ENCODE measurements at regions not wholly inside any gene's neighbourhood (a gene's known extent, or its start where the extent isn't known, plus 50 kb on each side); places are given as distances from the start of the nearest gene placed in this dataset.
"Not testable (repeated sequence)": the region's sequence is repeated elsewhere in the genome, so short reads cannot be mapped to it uniquely, and the experiment has no call there.

DNA sequence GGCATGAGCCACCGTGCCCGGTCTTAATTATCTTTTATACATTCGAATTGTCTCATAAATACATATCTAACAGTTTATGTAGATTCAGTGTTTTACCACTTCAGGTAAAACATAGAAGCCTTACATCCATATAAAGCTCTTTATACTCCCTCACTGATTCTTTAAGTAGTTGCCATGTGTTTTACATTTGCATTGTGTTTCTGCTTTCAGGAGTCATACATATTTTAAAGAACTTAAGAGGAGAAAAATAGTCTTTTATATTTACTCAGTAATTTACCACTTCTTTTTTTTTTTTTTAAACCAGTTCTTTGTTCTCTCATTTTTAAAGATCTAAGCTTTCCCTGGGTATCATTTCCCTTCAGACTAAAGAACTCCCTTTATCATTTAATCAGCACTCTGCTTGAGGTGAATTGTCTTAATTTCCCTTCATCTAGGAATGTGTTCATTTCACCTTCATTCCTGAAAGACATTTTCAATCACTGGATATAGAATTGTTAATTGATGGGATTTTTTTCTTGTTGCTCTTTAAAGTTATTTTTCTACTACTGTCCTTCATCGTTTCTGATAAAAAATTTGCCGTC, 127.1 kb upstream of the XIST start:
- intact Hi-C loops (cut with DNase I; ENCODE audit: low total_unique reads) = no loop called here
- Histone ChIP-seq H3K4me1 (no peaks in the 10 kb centered on the region), H3K27ac (no peak overlapping the region), H3K4me3 (no peak overlapping the region), H3K9me3 (no peaks in the 10 kb centered on the region), H3K36me3 (no peaks in the 10 kb centered on the region), H3K27me3 (no peaks in the 10 kb centered on the region)
- DNase-seq = no peak
- TF ChIP-seq CTCF (IDR thresholded peaks at IDR 0.05) (no peak), POLR2A (IDR thresholded peaks at IDR 0.05) (no peak)

DNA sequence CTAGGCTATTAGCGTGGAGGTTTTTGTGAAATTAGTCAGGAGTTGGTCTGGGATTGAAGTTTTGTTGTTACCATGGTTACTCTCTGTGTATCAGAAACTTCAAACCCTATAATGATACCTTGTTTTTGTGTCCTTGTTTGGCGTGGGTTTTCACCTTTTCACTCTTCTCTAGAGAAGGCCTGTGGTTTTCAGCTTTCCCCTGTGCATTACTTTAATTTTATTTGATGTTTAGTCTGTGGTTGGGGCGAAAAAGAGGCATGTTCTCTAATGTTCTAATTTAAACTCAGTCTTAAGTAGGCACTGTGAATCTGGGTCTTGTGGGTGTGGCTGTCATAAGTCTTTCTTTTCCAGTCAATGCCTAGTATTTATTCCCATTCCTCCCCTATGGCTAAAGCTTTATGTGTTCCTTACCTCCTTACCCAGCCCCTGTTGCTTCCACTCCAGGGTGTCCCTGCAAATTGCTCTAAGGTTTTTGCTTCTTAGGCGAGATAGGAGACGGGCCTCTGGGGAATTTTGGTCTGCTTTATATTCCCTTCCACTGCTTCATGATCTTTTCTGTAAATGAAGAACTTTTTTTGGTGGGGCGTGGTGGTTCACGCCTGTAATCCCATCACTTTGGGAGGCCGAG, 125.1 kb upstream of the XIST start:
- Histone ChIP-seq H3K4me1 (no peaks in the 10 kb centered on the region), H3K9me3 (no peaks in the 10 kb centered on the region), H3K36me3 (no peaks in the 10 kb centered on the region), H3K27me3 (no peaks in the 10 kb centered on the region), H3K4me3 (no peak overlapping the region), H3K27ac (no peak overlapping the region)
- intact Hi-C loops (cut with DNase I; ENCODE audit: low total_unique reads) = no loop called here
- no peak for TF ChIP-seq CTCF (IDR thresholded peaks at IDR 0.05)
- TF ChIP-seq POLR2A (IDR thresholded peaks at IDR 0.05) = no peak
- no peak for DNase-seq

DNA sequence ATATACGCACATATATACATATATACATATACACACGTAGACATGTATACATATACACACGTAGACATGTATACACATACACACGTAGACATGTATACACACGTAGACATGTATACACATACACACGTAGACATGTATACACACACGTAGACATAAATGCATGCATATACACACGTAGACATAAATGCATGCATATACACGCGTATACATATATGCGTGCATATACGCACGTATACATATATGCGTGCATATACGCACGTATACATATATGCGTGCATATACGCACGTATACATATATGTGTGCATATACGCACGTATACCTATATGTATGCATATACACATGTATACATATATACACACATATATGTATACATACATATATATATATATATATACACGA, 114.9 kb upstream of the XIST start:
- H3K27me3 ChIP-seq; H3K27ac ChIP-seq; H3K4me1 ChIP-seq; DNase-seq; intact Hi-C loops (cut with DNase I; ENCODE audit: low total_unique reads); H3K9me3 ChIP-seq; H3K36me3 ChIP-seq; H3K4me3 ChIP-seq: not testable (repeated sequence)

DNA sequence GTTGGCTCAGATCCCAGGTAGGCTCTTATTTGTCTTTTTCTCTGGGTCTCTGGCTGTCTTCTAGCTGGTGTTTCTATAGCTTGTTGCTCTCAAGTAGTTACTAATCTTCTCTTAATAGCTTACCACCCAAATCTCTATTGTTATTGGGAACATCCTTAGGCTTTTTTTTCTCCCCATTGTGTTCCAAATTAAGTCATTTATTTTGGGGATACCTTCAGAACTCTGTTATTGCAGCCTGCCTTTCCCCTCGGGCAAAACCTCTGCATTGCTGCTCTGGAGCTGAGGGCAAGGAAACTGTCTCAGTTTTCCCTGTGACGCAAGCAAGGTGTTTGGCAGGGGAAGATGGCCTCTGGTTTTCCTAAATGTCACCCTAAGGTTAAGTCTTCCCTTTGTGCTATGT, 113.3 kb upstream of the XIST start:
- no peaks in the 10 kb centered on the region for H3K4me1 ChIP-seq
- no peaks in the 10 kb centered on the region for H3K27me3 ChIP-seq
- no peaks in the 10 kb centered on the region for H3K9me3 ChIP-seq
- no peak overlapping the region for H3K27ac ChIP-seq
- no peaks in the 10 kb centered on the region for H3K36me3 ChIP-seq
- TF ChIP-seq CTCF (IDR thresholded peaks at IDR 0.05) (no peak), POLR2A (IDR thresholded peaks at IDR 0.05) (no peak)
- H3K4me3 ChIP-seq = no peak overlapping the region
- intact Hi-C loops (cut with DNase I; ENCODE audit: low total_unique reads) = no loop called here
- DNase-seq = no peak

GRCh38 chrX:73964579-73964978, 112.1 kb upstream of the XIST start:
- DNase-seq = no peak
- TF ChIP-seq POLR2A (IDR thresholded peaks at IDR 0.05) (no peak), CTCF (IDR thresholded peaks at IDR 0.05) (no peak)
- Histone ChIP-seq H3K4me3 (no peak overlapping the region), H3K27ac (no peak overlapping the region), H3K27me3 (no peaks in the 10 kb centered on the region), H3K9me3 (no peaks in the 10 kb centered on the region), H3K4me1 (no peaks in the 10 kb centered on the region), H3K36me3 (no peaks in the 10 kb centered on the region)
- intact Hi-C loops (cut with DNase I; ENCODE audit: low total_unique reads) = no loop called here

DNA sequence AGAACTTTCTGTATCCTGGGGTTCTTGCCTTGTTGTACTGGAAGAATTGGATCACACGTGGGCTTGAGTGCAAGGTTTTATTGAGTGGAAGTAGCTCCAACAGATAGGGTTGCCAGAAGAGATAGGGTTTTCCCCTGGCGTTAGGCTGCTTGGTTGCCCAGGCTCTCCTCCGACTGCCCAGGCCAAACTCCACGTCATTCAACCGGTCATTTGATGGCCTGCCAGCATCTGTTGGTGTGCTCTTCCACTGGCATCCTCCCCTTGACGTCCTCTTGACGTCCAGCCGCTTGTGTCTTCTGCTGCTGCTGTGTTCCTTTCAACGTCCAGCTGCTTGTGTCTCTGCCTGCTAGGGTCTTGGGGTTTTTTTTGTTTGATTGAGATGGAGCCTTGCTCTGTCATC, 111.2 kb upstream of the XIST start:
- no peaks in the 10 kb centered on the region for H3K4me1 ChIP-seq
- intact Hi-C loops (cut with DNase I; ENCODE audit: low total_unique reads) = no loop called here
- no peak for TF ChIP-seq CTCF (IDR thresholded peaks at IDR 0.05)
- no peak for TF ChIP-seq POLR2A (IDR thresholded peaks at IDR 0.05)
- H3K9me3 ChIP-seq = no peaks in the 10 kb centered on the region
- H3K27ac ChIP-seq = no peak overlapping the region
- no peak for DNase-seq
- H3K27me3 ChIP-seq = no peaks in the 10 kb centered on the region
- H3K4me3 ChIP-seq = no peak overlapping the region
- H3K36me3 ChIP-seq = no peaks in the 10 kb centered on the region
